HFFc6 (cell line): ENCODE measurements at regions not wholly inside any gene's neighbourhood (a gene's known extent, or its start where the extent isn't known, plus 50 kb on each side); places are given as distances from the start of the nearest gene placed in this dataset.

Experiments used
- DNase-seq: peaks from one replicate; pipeline ENCODE4 v3.0.0-alpha.2; 2018
- H3K27ac Mint-ChIP-seq: 2 replicates; pipeline ENCODE4 v1.8.0; 2020; ENCODE audit warnings: mild to moderate bottlenecking, mixed read lengths
- H3K27me3 Mint-ChIP-seq: 2 replicates; pipeline ENCODE4 v1.8.0; 2021; ENCODE audit warnings: mild to moderate bottlenecking, moderate library complexity, mixed read lengths; ENCODE audit not compliant: insufficient read depth
- H3K36me3 Mint-ChIP-seq: 2 replicates; pipeline ENCODE4 v1.8.0; 2021; ENCODE audit warnings: low read depth, mixed read lengths
- H3K4me1 Mint-ChIP-seq: 2 replicates; pipeline ENCODE4 v1.8.0; 2020; ENCODE audit warnings: low read depth, mixed read lengths
- H3K4me3 Mint-ChIP-seq: 2 replicates; pipeline ENCODE4 v1.8.0; 2020; ENCODE audit warnings: mild to moderate bottlenecking, moderate library complexity, mixed read lengths
- H3K9me3 Mint-ChIP-seq: 2 replicates; pipeline ENCODE4 v1.8.0; 2020; ENCODE audit warnings: mild to moderate bottlenecking, mixed read lengths
- CTCF ChIP-seq: fragments of 200-600 bp; sonication (generic); IDR thresholded peaks from 2 replicates; pipeline ENCODE4 v1.5.0; 2021; ENCODE audit warnings: antibody characterized with exemption, mild to moderate bottlenecking

DNA sequence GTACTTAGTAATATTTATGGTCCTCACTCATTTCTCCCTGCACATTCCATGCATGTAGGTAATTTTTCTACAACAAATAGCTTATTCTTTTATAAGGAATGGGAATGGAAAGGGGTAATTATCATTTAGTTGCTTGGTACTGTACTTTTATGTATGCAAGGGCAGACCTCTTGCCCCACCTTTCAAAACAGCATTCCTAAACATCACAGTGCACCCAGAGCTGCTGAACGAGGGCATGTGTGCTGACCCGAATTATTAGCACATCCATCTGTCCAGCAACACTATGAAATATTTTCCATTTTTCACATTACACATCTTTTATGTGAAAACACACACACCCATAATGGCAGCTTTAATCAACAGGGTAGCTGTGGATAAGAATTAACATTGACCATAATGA lies 228.6 kb upstream of the ARRDC3 start:
- no peaks in the 10 kb centered on the region for H3K4me1 Mint-ChIP-seq
- H3K4me3 Mint-ChIP-seq: no peak overlapping the region
- peaks cover 8% of the 10 kb centered on the region; the same call in 1 of the 2 replicates for H3K9me3 Mint-ChIP-seq
- no peak overlapping the region for H3K27ac Mint-ChIP-seq
- no peaks in the 10 kb centered on the region for H3K27me3 Mint-ChIP-seq
- TF ChIP-seq CTCF: no peak
- no peaks in the 10 kb centered on the region for H3K36me3 Mint-ChIP-seq
- no peak for DNase-seq

DNA sequence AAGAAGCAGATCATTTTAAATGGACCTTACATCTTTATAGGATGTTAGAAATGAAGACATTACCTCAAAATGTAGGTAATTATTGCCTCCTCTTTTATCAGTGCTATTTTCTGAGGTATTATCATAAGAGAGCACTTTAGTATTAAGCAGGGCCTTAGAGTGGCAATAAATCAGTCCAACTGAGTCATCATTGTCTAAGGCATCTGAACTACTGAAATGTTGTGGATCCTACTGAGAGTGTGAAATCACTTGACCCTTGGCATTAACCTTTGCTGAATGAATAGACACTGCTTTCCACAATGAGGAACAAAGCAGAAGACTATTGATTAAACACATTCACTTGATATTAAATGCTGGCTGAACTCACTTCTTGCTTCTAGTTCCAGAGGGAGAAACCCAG lies 224.6 kb upstream of the ARRDC3 start:
- H3K36me3 Mint-ChIP-seq: no peaks in the 10 kb centered on the region
- no peaks in the 10 kb centered on the region for H3K4me1 Mint-ChIP-seq

GRCh38 chr5:91599863-91600262 lies 216.7 kb upstream of the ARRDC3 start:
- no peaks in the 10 kb centered on the region for H3K27me3 Mint-ChIP-seq
- H3K9me3 Mint-ChIP-seq: peaks cover 19% of the 10 kb centered on the region
- no peak for DNase-seq
- H3K36me3 Mint-ChIP-seq: no peaks in the 10 kb centered on the region
- no peak overlapping the region for H3K27ac Mint-ChIP-seq
- H3K4me1 Mint-ChIP-seq: no peaks in the 10 kb centered on the region
- no peak overlapping the region for H3K4me3 Mint-ChIP-seq
- no peak for TF ChIP-seq CTCF

More for the DNA sequence above, 224.6 kb upstream of the ARRDC3 start:
- Mint-ChIP-seq H3K27ac (no peak overlapping the region), H3K4me3 (no peak overlapping the region), H3K27me3 (no peaks in the 10 kb centered on the region), H3K9me3 (peaks cover 5% of the 10 kb centered on the region; the same call in 1 of the 2 replicates)
- no peak for TF ChIP-seq CTCF
- no peak for DNase-seq

GRCh38 chr5:91598216-91598615 lies 215.1 kb upstream of the ARRDC3 start:
- Mint-ChIP-seq H3K4me1 (no peaks in the 10 kb centered on the region), H3K9me3 (peaks cover 29% of the 10 kb centered on the region), H3K27me3 (no peaks in the 10 kb centered on the region), H3K36me3 (no peaks in the 10 kb centered on the region), H3K27ac (no peak overlapping the region), H3K4me3 (no peak overlapping the region)
- no peak for DNase-seq
- TF ChIP-seq CTCF: no peak

GRCh38 chr5:91595424-91595823 lies 212.3 kb upstream of the ARRDC3 start:
- Mint-ChIP-seq H3K36me3 (peaks cover 4% of the 10 kb centered on the region), H3K4me3 (no peak overlapping the region), H3K27me3 (no peaks in the 10 kb centered on the region), H3K27ac (no peak overlapping the region), H3K4me1 (no peaks in the 10 kb centered on the region), H3K9me3 (peaks cover 53% of the 10 kb centered on the region)
- TF ChIP-seq CTCF: no peak
- no peak for DNase-seq

DNA sequence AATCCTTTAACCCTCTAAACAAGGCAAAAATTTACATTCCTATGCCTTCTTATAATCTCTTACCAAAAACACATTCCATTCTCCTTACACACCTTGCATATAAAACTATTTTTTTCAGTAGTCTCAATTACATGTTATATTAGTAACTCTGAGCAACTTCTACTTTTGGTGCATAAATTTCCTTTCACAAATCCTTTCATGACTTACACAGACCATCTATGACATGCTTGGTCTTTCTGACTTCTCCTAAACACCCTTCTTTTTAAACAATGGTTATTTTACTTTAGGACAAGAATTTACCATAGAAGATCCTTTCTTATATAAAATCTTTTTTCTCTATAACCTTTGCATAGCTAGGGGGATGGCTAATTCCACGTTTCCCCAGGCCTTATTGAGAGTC lies 208.0 kb upstream of the ARRDC3 start:
- peaks cover 69% of the 10 kb centered on the region for H3K9me3 Mint-ChIP-seq
- no peaks in the 10 kb centered on the region for H3K27me3 Mint-ChIP-seq
- DNase-seq: no peak

More for the DNA sequence above, 208.0 kb upstream of the ARRDC3 start:
- no peak for TF ChIP-seq CTCF
- no peaks in the 10 kb centered on the region for H3K4me1 Mint-ChIP-seq
- no peak overlapping the region for H3K4me3 Mint-ChIP-seq
- peaks cover 4% of the 10 kb centered on the region for H3K36me3 Mint-ChIP-seq
- H3K27ac Mint-ChIP-seq: no peak overlapping the region
